ENCODE measurements at regions not wholly inside any gene's neighbourhood (a gene's known extent, or its start where the extent isn't known, plus 50 kb on each side); places are given as distances from the start of the nearest gene placed in this dataset.
A peak's percentile ranks its signal among the peaks of the same experiment; 100 is the strongest.

DNA sequence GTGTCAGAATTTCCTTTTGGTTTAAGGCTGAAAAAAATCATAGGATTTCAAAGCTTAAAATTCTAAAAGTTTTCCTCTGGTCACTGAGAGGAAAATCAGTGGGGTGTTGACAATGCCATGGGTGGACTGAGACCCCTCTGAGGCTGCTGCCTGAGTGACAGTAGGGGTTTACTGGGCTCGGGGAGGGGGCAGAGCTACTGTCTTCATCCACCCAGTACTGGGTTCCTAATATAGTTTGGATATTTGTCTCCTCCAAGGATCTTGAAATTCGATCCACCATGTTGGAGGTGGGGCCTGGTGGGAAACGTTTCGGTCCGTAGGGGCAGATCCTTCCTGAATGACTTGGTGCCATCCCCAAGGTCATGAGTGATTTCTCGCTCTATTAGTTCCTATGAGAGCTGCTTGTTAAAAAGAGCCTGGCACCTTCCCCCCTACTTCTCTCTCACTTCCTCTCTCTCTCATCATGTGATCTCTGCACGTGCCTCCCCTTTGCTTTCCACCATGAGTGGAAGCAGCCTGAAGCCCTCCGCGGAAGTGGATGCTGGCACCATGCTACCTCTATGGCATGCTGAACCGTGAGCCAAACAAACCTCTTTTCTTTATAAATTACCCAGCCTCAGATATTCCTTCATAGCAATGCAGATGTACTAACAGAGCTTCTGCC lies 72.3 kb downstream of the MAP10 start:
- no peak for TF ChIP-seq POLR2A (IDR thresholded peaks at IDR 0.05; ENCODE audit: low read depth, low read length)
- FAIRE-seq: no peak
- no peak for DNase-seq (ENCODE audit: insufficient read length, low spot score)

DNA sequence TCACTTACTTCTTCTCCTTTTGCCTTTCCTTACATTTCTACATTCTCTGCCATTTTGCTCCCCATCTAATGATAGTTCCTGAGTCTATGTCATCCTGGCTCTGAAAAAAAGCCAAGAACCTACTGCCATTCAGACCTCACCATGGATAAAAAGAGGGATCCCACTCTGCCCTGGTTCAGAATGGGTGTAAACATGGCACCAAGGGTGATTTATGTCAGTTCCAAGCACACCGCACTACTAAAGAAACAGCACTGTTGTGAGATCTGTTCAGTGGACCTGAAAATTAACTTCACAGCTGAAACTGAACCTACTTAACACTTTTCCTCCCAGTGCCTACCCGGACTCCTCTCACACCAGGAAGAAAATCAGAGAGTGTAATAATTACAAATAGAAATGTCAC lies 72.3 kb upstream of the NTPCR start:
- TF ChIP-seq POLR2A (IDR thresholded peaks at IDR 0.05; ENCODE audit: low read depth, low read length): no peak
- DNase-seq (ENCODE audit: insufficient read length, low spot score) (no peak), FAIRE-seq (no peak)

DNA sequence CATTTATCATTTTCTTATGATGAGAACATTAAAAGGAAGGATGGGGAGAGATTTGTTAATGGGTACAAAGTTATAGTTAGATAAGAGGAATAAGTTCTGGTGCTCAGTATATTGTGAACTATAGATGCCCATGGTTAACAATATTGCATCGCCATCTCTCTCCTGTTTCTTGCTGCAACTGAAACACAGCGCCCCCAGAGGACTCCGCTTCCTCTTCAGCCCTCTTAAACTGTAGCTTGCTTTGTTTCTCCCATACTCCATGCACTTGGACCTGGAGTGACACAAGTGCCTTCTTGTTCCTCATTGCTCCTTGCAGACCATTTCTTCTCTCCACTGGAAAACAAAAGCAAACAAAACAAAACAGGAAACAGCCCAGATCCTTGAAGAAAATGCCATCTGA lies 70.1 kb upstream of the NTPCR start:
- no peak for TF ChIP-seq POLR2A (IDR thresholded peaks at IDR 0.05; ENCODE audit: low read depth, low read length)
- FAIRE-seq: no peak
- no peak for DNase-seq (ENCODE audit: insufficient read length, low spot score)

DNA sequence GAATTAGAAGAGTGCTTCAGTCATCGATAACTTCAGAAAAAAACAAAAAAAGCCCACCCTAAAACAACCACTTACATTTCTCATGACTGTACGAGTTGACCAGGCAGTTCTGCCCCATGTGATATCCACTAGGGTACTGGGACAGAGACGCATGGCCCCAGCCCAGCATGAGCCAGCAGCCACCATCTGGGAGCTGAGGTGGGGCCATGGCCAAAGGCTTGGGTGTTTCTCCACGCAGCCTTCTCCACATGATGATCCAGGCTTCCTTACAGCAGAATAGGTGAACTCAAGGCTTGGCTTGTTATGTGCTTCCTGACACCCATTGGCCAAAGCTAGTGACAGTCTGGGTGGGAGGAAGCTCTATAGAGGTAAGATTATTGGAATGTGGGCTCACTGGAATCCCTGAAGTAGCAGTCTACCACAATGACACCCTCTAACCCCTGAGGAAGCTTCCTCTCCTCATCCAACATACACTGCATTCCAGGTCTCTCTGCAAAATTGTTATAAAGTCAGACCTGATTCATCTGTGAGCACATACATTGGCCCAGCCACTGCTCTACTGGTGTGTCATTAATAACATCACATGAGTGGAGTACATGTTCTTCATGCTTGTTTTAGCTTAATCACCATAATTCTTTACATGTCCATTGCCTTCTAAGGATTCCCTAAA lies 66.3 kb upstream of the NTPCR start:
- DNase-seq (ENCODE audit: insufficient read length, low spot score) (no peak), FAIRE-seq (no peak)
- TF ChIP-seq POLR2A (IDR thresholded peaks at IDR 0.05; ENCODE audit: low read depth, low read length): no peak

DNA sequence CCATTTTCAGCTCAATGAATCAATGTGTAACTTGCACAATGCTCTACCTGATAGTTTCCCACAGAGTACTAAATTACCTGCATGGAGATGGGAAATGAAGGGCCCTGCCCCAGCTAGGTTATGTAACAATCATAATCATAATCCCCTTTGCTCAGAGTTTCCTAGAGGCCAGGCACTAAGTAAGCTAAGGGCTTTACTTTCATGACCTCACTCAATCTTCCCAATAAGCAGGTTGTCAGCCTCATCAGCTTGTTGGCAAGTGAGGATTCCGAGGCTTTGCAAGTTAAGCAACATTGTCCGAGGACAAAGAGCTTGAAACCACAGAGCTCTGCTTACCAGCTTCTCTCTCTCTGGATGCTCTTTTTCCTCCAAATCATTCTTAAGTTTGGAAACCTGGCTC lies 64.1 kb upstream of the NTPCR start:
- TF ChIP-seq POLR2A (IDR thresholded peaks at IDR 0.05; ENCODE audit: low read depth, low read length): no peak
- FAIRE-seq (no peak), DNase-seq (ENCODE audit: insufficient read length, low spot score) (no peak)

DNA sequence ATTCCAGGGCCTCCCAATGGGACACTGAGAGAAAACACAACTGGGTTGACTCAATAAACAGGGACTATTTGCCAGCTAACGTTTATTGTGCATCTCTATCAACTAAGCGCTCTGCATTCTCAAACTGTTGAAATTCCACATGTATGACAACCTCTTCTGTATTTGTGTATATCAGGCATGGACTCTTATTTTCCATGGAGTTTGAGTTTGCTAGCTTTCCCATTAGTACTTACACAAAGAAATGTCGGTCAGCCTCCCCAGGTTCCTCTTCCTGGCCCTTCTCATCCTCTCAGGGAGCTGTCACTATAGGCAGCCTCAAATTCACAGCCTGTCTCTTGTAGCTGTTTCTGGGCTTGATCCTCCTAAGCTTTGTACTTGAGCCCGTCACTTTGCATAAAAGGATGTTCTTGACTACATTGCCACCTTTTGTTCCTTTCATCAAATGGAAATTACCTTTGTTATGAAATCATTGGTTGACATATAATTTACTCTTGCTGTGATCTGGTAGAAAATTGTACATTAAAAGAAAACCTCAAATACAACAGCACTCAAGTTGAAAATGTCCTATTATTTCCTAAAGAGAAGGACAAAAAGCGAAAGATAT lies 60.0 kb upstream of the NTPCR start:
- no peak for TF ChIP-seq POLR2A (IDR thresholded peaks at IDR 0.05; ENCODE audit: low read depth, low read length)
- FAIRE-seq: no peak
- DNase-seq (ENCODE audit: insufficient read length, low spot score): no peak

DNA sequence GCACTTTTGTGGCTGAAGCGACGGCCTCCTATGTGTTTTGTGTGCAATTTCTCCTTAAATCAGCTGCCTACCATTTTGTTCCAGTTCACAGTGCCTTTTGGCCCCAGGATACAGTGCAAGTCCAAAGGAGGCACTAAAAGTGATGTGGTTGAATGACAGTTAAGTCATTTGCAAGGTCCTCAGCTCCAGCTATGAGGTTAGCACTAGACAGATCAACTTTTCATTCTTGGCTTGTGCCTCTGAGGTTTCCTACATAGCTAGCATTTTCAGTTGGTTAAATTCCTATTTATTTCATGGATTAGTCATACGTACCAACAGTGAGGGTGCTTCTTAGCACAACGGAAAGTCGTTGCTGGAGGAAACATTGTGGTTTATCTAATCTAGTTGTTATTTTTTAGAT lies 59.3 kb upstream of the NTPCR start:
- TF ChIP-seq POLR2A (IDR thresholded peaks at IDR 0.05; ENCODE audit: low read depth, low read length): no peak
- DNase-seq (ENCODE audit: insufficient read length, low spot score): peak; percentile 38
- FAIRE-seq: peak; percentile 70

DNA sequence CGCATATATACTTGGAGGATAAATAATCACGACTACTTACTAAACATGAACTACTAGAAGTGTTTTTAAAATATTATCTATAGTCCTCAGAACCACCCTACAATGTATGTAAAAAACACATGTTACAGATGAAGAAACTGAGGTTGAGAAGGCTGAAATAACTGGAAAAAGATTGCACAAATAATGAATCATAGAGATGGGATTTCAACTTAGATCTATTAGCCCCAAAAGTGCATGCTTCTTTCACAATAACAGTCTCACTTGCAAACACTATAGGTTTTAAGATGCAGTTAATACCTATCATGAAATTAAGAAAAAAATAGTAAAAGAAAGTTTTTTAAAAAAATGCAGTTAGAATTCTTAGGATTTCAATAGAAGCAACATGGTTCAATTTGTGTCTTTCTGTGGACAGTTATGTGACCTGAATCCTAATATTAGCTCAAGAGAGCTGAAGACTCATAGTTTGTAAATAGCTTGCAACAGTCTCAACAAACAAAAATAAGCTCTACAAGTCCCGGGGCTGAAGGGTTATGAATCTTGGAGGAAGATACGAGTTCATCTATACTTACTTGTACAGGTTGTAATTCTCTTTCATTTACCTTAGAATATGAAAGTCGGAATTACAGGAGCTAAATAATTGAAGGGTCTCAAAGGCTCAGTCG lies 58.6 kb upstream of the NTPCR start:
- no peak for TF ChIP-seq POLR2A (IDR thresholded peaks at IDR 0.05; ENCODE audit: low read depth, low read length)
- no peak for DNase-seq (ENCODE audit: insufficient read length, low spot score)
- FAIRE-seq: no peak

DNA sequence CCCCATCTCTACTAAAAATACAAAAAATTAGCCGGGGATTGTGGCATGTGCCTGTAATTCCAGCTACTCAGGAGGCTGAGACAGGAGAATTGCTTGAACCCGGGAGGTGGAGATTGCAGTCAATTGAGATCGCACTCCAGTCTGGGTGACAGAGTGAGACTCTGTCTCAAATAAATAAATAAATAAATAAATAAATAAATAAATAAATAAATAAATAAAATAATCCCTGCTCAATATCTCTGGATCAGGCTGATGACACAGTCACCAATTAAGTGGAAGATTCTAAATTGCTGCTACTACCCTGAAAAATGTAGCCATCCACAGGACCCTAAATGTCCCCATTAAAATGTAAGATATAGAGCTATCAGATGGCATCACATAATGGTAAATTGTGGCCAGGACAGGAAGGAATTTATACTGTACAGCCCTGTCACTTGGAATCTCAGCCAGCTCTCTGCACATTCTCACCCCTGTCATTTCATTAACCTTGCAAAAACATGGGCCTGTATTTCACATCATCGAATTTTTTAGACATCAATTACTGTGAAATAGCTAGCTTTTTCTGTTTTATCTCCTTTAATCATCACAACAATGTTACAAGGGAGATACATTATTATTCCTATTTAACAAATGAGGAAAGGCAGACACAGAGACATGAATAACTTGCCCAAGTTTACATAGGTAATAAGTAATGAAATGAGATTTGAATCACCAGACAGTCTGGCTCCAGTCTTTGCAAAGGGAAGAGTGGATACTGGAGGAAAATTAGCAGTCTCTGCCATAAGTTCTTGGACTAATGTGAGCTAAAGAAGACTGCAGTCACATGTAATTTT lies 56.7 kb upstream of the NTPCR start:
- DNase-seq (ENCODE audit: insufficient read length, low spot score): no peak
- no peak for FAIRE-seq
- no peak for TF ChIP-seq POLR2A (IDR thresholded peaks at IDR 0.05; ENCODE audit: low read depth, low read length)

DNA sequence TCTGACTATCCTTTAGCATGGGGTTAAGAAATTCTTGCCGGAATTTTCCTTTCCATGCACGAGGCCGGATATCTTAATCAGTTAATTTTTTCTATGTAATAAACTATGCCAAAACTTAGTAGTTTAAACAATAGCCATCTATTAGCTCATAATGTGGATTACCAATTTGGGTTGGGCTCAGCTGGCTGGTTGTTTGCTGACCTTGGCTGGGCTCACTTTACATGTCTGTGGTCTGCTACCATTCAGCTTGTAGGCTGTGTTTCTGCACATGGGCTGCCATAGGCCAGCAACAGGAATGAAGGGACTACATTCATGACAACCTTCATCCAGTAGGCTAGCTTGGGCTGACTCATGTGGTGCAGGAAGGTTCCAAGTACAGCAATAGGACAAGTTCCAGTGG lies 56.0 kb upstream of the NTPCR start:
- DNase-seq (ENCODE audit: insufficient read length, low spot score): no peak
- FAIRE-seq: no peak

DNA sequence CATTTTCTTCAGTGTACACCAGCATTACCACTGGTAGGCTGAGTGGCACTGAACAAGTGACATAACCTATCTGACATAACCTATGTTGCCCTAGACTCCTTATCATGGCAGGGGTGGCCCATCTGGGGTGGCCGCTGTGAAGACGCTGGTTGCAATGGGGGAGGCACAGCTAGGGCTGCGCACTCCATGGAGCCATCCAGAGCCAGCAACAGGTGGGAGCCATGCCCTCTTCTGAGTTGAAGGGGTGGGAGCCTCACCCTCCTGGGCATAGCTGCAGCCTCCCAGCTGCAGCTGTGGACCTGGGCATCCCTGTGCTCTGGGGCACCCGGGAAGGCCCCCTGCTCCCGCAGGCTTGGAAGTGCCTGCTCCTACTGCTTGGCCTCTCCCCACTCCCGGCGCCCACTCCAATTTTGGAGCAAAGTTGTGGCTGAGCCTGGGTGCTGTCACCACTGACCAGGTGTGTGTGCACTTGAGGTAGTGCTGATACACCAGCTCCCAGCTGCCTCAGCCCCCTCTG lies 52.4 kb upstream of the NTPCR start:
- no peak for FAIRE-seq
- DNase-seq (ENCODE audit: insufficient read length, low spot score): no peak
- TF ChIP-seq POLR2A (IDR thresholded peaks at IDR 0.05; ENCODE audit: low read depth, low read length): no peak

More for the DNA sequence above, 56.0 kb upstream of the NTPCR start:
- no peak for TF ChIP-seq POLR2A (IDR thresholded peaks at IDR 0.05; ENCODE audit: low read depth, low read length)

DNA sequence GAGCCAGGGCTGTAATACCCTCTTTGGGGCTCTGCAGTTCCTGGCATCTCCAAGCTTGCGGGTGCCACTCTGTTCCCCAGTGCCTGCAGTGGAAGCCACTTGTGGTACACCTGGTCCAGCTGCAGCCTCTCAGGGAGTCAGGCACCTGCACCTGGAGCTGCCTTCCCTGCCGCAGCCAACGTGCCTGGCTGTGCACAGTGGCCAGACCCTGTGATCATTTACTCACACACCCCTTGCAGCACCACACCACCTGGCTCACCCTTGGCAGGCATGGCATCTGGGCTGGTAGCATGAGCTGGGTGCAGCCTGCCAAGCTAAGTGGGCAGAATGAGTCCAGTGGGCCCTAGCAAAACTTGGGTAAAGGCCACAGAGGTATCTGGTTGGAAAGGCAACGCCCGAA lies 51.1 kb upstream of the NTPCR start:
- FAIRE-seq (no peak), DNase-seq (ENCODE audit: insufficient read length, low spot score) (no peak)
- no peak for TF ChIP-seq POLR2A (IDR thresholded peaks at IDR 0.05; ENCODE audit: low read depth, low read length)

DNA sequence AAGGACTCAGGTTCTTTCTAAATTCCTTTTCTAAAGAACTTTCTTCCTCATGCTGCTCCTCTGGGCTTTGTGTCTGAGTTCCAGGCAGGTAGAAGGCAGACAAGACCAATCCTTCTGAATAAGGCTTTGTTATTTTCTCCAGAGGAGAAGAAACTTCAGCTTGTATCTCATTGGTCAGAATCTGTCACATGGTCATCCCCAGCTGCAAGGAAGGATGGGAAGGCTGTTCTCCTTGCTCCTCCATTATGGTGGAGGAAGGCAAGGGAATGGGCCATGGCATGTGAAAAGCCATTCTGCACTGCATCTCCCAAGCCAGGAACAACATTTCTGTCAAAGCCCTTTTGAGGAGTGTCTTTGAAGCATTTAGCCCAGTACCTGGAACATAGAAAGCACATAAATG lies 50.6 kb upstream of the NTPCR start:
- DNase-seq (ENCODE audit: insufficient read length, low spot score) (no peak), FAIRE-seq (no peak)
- no peak for TF ChIP-seq POLR2A (IDR thresholded peaks at IDR 0.05; ENCODE audit: low read depth, low read length)
